KOPT-K1 (cell line): ENCODE measurements at regions not wholly inside any gene's neighbourhood (a gene's known extent, or its start where the extent isn't known, plus 50 kb on each side); places are given as distances from the start of the nearest gene placed in this dataset.

Experiments used
- H3K27ac ChIP-seq: fragments of 200-600 bp; sonication (generic); 2 replicates; pipeline ENCODE4 v1.5.1; 2016; ENCODE audit warnings: antibody characterized with exemption, mild to moderate bottlenecking, low read depth, low read length; ENCODE audit not compliant: poor library complexity, severe bottlenecking
- H3K36me3 ChIP-seq: fragments of 200-600 bp; sonication (generic); 2 replicates; pipeline ENCODE4 v1.5.1; 2017; ENCODE audit warnings: antibody characterized with exemption, mild to moderate bottlenecking, low read length, moderate library complexity; ENCODE audit not compliant: insufficient read depth
- H3K9me3 ChIP-seq: fragments of 200-600 bp; sonication (generic); 2 replicates; pipeline ENCODE4 v1.5.1; 2017; ENCODE audit warnings: antibody characterized with exemption, low read length, mild to moderate bottlenecking; ENCODE audit not compliant: insufficient read depth, poor library complexity, severe bottlenecking

- Histone ChIP-seq H3K27ac (no peak overlapping the region), H3K9me3 (no peaks in the 10 kb centered on the region), H3K36me3 (no peaks in the 10 kb centered on the region)
Observed at GRCh38 chr15:62983956-62984355, 58.6 kb upstream of the TPM1 start.

GRCh38 chr15:62985768-62986167 is 56.8 kb upstream of the TPM1 start:
- Histone ChIP-seq H3K36me3 (no peaks in the 10 kb centered on the region), H3K27ac (no peak overlapping the region), H3K9me3 (no peaks in the 10 kb centered on the region)

DNA sequence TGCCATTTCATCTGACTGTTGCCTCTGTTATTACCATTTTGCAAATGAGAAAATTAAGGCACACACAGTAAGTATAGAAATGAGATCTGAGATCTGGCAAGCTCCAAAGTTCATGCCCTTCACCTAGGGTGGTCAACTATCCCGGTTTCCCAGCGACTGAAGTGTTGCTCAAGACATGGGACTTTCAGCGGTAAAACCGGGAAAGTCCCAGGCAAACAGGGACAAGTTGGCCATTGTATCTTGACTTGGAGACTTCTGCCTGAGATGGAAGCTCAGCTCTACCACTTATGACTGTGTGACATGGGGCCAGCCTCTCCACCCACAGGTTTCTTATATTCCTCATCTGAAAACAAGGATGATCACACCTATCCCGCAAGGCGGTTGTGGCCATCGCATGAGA is 55.6 kb upstream of the TPM1 start:
- Histone ChIP-seq H3K27ac (no peak overlapping the region), H3K9me3 (no peaks in the 10 kb centered on the region), H3K36me3 (no peaks in the 10 kb centered on the region)

GRCh38 chr15:62988701-62989100 is 53.8 kb upstream of the TPM1 start:
- no peak overlapping the region for H3K27ac ChIP-seq
- H3K9me3 ChIP-seq = no peaks in the 10 kb centered on the region
- no peaks in the 10 kb centered on the region for H3K36me3 ChIP-seq

DNA sequence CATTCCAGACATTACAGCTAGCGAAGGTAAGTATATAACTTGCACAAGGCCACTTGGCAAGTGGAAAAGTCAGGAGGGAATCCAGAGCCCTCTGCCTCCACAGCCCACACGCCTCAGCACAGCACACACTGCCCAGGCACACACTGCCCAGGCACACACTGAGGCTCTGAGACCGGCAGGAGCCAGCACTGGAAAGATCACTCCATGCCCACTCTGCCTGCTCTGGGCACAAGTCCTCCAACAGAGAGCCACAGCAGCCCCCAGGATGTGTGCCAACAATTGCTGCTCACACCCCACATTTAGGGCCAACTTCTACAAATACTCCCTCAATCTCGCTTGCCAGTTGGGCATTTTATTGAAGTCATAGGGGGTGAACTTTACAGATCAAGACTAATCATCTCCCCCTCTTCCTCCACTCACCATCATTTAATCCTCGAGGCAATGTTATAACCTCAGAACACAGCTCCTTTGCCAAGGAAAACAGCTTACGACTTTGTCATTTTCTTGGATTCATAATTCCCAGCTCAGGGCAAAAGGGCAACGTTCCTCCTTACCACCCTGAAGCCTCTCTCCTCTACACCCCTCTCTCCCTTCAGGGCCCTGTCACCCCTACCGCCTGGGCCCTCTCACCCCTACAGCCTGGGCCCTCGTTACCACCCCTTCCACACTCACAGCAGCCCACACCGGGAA is 53.0 kb upstream of the TPM1 start:
- Histone ChIP-seq H3K36me3 (no peaks in the 10 kb centered on the region), H3K9me3 (no peaks in the 10 kb centered on the region), H3K27ac (no peak overlapping the region)

DNA sequence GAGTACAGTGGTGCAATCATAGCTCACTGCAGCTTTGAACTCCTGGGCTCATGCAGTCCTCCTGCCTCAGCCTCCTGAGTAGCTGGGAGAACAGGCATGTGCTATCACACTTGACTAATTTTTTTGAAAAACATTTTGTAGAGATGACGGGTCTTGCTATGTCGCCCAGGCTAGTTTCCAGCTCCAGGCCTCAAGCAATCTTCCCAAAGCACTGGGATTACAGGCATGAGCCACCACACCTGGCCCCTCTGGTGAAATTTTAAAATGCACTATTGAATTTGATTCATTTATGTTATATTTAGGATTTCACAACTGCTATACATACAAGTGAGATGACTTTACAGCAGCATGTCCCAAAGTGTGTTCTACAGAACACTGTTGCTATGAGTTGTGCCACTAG is 50.8 kb upstream of the TPM1 start:
- no peaks in the 10 kb centered on the region for H3K36me3 ChIP-seq
- H3K9me3 ChIP-seq = no peaks in the 10 kb centered on the region
- no peak overlapping the region for H3K27ac ChIP-seq

- H3K27ac ChIP-seq = no peak overlapping the region
Observed at GRCh38 chr15:62992302-62992701, 50.2 kb upstream of the TPM1 start.

More at GRCh38 chr15:62992302-62992701, 50.2 kb upstream of the TPM1 start:
- Histone ChIP-seq H3K36me3 (no peaks in the 10 kb centered on the region), H3K9me3 (no peaks in the 10 kb centered on the region)
